GM23338 (cell line): ENCODE measurements at regions not wholly inside any gene's neighbourhood (a gene's known extent, or its start where the extent isn't known, plus 50 kb on each side); places are given as distances from the start of the nearest gene placed in this dataset.

Experiments used
- EZH2phosphoT487 ChIP-seq: fragments of 200-600 bp; sonication (generic); IDR thresholded peaks from one replicate; pipeline ENCODE4 v1.8.1; 2018; ENCODE audit warnings: antibody characterized with exemption; ENCODE audit not compliant: unreplicated experiment
- POLR2AphosphoS5 ChIP-seq: IDR thresholded peaks from 2 replicates; pipeline ENCODE4 v1.6.1; 2016; ENCODE audit warnings: antibody characterized with exemption, low read depth
- TF ChIP-seq, protein P1 (sequence below), 2 experiments: fragments of 200-600 bp in 1 of 2; sonication (generic) in 1 of 2; conservative IDR thresholded peaks; 2 replicates each; pipeline versions ENCODE4 v1.5.1 to v1.6.1; 2016 to 2017; ENCODE audit warnings: antibody characterized with exemption in 2 of 2, low read depth in 2 of 2, mild to moderate bottlenecking in 2 of 2, moderate library complexity in 1 of 2
- TF ChIP-seq, protein P2 (sequence below): IDR thresholded peaks from one replicate; pipeline ENCODE4 v1.6.1; 2018; ENCODE audit warnings: antibody characterized with exemption; ENCODE audit not compliant: unreplicated experiment

DNA sequence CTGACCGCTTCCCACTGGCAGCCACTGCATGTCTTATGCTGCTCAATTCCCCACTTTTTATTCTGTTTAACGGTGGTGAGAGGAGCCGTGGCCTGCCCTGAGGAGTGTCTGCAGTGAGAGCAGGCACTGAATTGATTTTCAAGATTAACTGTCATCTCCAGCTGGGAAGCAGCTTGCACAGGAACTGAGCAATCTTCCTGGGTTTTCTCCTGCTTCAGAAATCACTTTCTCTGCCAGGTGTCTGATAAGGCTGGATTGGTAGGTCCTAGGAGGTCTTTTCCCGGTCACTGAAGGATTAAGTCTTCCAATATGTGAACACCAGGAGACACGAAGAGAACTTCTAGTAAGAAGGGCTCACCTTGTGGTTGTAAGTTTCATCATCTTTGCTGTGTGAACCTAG is 181.1 kb upstream of the RAD23B start:
- TF ChIP-seq, protein P1, sequence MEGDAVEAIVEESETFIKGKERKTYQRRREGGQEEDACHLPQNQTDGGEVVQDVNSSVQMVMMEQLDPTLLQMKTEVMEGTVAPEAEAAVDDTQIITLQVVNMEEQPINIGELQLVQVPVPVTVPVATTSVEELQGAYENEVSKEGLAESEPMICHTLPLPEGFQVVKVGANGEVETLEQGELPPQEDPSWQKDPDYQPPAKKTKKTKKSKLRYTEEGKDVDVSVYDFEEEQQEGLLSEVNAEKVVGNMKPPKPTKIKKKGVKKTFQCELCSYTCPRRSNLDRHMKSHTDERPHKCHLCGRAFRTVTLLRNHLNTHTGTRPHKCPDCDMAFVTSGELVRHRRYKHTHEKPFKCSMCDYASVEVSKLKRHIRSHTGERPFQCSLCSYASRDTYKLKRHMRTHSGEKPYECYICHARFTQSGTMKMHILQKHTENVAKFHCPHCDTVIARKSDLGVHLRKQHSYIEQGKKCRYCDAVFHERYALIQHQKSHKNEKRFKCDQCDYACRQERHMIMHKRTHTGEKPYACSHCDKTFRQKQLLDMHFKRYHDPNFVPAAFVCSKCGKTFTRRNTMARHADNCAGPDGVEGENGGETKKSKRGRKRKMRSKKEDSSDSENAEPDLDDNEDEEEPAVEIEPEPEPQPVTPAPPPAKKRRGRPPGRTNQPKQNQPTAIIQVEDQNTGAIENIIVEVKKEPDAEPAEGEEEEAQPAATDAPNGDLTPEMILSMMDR (conservative IDR thresholded peaks at IDR 0.05; ENCODE audit: low read depth in 2 of 2): no peak
- TF ChIP-seq POLR2AphosphoS5: no peak
- TF ChIP-seq, protein P2, sequence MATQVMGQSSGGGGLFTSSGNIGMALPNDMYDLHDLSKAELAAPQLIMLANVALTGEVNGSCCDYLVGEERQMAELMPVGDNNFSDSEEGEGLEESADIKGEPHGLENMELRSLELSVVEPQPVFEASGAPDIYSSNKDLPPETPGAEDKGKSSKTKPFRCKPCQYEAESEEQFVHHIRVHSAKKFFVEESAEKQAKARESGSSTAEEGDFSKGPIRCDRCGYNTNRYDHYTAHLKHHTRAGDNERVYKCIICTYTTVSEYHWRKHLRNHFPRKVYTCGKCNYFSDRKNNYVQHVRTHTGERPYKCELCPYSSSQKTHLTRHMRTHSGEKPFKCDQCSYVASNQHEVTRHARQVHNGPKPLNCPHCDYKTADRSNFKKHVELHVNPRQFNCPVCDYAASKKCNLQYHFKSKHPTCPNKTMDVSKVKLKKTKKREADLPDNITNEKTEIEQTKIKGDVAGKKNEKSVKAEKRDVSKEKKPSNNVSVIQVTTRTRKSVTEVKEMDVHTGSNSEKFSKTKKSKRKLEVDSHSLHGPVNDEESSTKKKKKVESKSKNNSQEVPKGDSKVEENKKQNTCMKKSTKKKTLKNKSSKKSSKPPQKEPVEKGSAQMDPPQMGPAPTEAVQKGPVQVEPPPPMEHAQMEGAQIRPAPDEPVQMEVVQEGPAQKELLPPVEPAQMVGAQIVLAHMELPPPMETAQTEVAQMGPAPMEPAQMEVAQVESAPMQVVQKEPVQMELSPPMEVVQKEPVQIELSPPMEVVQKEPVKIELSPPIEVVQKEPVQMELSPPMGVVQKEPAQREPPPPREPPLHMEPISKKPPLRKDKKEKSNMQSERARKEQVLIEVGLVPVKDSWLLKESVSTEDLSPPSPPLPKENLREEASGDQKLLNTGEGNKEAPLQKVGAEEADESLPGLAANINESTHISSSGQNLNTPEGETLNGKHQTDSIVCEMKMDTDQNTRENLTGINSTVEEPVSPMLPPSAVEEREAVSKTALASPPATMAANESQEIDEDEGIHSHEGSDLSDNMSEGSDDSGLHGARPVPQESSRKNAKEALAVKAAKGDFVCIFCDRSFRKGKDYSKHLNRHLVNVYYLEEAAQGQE: no peak
- TF ChIP-seq EZH2phosphoT487: no peak
